ENCODE measurements at regions not wholly inside any gene's neighbourhood (a gene's known extent, or its start where the extent isn't known, plus 50 kb on each side); places are given as distances from the start of the nearest gene placed in this dataset.
A peak's percentile ranks its signal among the peaks of the same experiment; 100 is the strongest.
"Not testable (repeated sequence)": the region's sequence is repeated elsewhere in the genome, so short reads cannot be mapped to it uniquely, and the experiment has no call there.

- H3K4me1 Mint-ChIP-seq: no peaks in the 10 kb centered on the region
- H3K9me3 Mint-ChIP-seq: peaks cover 0 to 5% (median 0%) of the 10 kb centered on the region in 7 donors
- H3K27ac Mint-ChIP-seq: no peak overlapping the region
- no peak overlapping the region for H3K4me3 Mint-ChIP-seq
- ATAC-seq (ENCODE audit: low read depth in 2 of 2) (no peak), DNase-seq (no peak)
- H3K27me3 Mint-ChIP-seq: no peaks in the 10 kb centered on the region
- H3K36me3 Mint-ChIP-seq: no peaks in the 10 kb centered on the region
Measured at GRCh38 chr3:190996181-190996775, 133.8 kb upstream of the GMNC start.

DNA sequence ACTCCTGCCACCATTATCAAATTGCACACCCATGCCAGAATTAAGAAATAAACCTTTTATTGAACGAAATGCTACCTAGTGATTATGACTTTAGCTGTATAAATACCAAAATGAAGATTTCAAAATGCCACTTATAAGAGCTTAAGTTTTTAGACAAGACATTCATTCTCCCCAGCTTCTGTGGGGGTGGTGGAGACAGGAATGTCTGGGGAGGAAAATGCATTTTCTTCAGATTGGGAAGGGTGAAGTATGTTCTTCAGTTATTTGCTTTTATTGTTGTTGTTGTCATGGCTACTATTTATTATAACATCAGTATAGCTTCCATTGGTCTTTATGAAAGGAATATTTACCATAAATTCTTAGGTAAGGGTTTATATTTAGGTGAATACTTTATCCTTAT, 132.7 kb upstream of the GMNC start:
- Mint-ChIP-seq H3K9me3 (peaks cover 0 to 5% (median 0%) of the 10 kb centered on the region in 7 donors), H3K4me1 (no peaks in the 10 kb centered on the region), H3K27me3 (no peaks in the 10 kb centered on the region), H3K27ac (no peak overlapping the region), H3K36me3 (no peaks in the 10 kb centered on the region), H3K4me3 (no peak overlapping the region)
- no peak for DNase-seq
- no peak for ATAC-seq (ENCODE audit: low read depth in 2 of 2)

- H3K4me1 Mint-ChIP-seq: no peaks in the 10 kb centered on the region
- DNase-seq (no peak), ATAC-seq (ENCODE audit: low read depth in 2 of 2) (no peak)
- peaks cover 9 to 10% of the 10 kb centered on the region in 2 donors for H3K36me3 Mint-ChIP-seq
- no peak overlapping the region for H3K27ac Mint-ChIP-seq
- H3K4me3 Mint-ChIP-seq: no peak overlapping the region
- H3K27me3 Mint-ChIP-seq: no peaks in the 10 kb centered on the region
- peaks cover 4 to 23% (median 9%) of the 10 kb centered on the region in 7 donors for H3K9me3 Mint-ChIP-seq
Measured at GRCh38 chr3:190990898-190991297, 128.4 kb upstream of the GMNC start.

DNA sequence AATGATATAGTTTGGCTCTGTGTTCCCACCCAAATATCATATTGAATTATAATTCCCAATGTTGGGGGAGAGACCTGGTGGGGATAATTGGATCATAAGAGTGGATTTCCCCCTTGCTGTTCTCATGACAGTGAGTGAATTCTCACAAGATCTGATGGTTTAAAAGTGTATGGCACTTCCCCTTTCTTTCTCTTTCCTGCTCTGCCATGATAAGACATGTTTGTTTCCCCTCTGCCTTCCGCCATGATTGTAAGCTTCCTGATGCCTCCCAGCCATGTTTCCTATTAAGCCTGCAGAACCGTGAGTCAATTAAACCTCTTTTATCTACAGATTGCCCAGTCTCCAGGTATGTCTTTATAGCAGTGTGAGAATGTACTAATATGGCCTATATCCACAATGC, 126.7 kb upstream of the GMNC start:
- no peaks in the 10 kb centered on the region for H3K4me1 Mint-ChIP-seq
- no peak overlapping the region for H3K27ac Mint-ChIP-seq
- DNase-seq (no peak), ATAC-seq (ENCODE audit: low read depth in 2 of 2) (no peak)
- peaks cover 4 to 36% (median 9%) of the 10 kb centered on the region in 7 donors for H3K9me3 Mint-ChIP-seq
- H3K36me3 Mint-ChIP-seq: peaks cover 9 to 10% of the 10 kb centered on the region in 2 donors
- no peaks in the 10 kb centered on the region for H3K27me3 Mint-ChIP-seq
- no peak overlapping the region for H3K4me3 Mint-ChIP-seq

- Mint-ChIP-seq H3K9me3 (peaks cover 4 to 36% (median 9%) of the 10 kb centered on the region in 7 donors), H3K36me3 (peaks cover 9 to 10% of the 10 kb centered on the region in 2 donors), H3K4me3 (no peak overlapping the region), H3K27me3 (no peaks in the 10 kb centered on the region), H3K27ac (no peak overlapping the region), H3K4me1 (peaks cover 0 to 4% (median 0%) of the 10 kb centered on the region in 3 donors)
- no peak for ATAC-seq (ENCODE audit: low read depth in 2 of 2)
- DNase-seq: no peak
Measured at GRCh38 chr3:190988102-190988501, 125.6 kb upstream of the GMNC start.

DNA sequence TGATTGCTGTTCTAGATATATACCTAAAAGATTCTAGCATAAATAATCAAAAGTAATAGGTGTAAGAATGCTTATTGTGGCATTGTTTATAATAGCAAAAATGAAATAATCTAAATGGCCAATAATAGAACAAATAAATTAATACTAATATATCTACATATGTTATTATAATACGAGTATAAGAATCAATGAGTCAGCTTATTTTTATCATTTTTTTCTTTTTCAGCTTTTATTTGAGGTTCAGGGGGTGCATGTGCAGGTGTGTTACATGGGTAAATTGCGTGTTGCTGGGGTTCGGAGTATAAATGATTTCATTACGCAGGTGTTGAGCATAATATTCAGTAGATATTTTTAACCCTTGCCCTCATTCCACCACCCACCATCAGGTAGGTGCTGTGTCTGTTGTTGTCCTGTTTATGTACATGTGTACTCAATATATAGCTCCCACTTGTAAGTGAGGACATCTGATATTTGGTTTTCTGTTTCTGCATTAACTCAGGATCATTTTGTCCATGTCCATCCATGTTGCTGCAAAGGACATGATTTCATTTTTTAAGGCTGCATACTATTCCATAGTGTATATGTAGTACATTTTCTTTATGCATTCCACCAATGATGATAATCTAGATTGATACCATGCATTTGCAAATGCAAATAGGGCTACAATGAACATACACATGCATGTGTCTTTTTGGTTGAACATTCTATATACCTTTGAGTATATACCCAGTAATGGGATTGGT, 122.2 kb upstream of the GMNC start:
- H3K4me3 Mint-ChIP-seq: no peak overlapping the region
- H3K36me3 Mint-ChIP-seq: peaks cover 9 to 10% of the 10 kb centered on the region in 2 donors
- H3K27me3 Mint-ChIP-seq: no peaks in the 10 kb centered on the region
- peaks cover 4 to 36% (median 9%) of the 10 kb centered on the region in 7 donors for H3K9me3 Mint-ChIP-seq
- H3K4me1 Mint-ChIP-seq: peaks cover 0 to 4% (median 0%) of the 10 kb centered on the region in 3 donors
- DNase-seq: no peak
- no peak overlapping the region for H3K27ac Mint-ChIP-seq
- ATAC-seq (ENCODE audit: low read depth in 2 of 2): no peak

DNA sequence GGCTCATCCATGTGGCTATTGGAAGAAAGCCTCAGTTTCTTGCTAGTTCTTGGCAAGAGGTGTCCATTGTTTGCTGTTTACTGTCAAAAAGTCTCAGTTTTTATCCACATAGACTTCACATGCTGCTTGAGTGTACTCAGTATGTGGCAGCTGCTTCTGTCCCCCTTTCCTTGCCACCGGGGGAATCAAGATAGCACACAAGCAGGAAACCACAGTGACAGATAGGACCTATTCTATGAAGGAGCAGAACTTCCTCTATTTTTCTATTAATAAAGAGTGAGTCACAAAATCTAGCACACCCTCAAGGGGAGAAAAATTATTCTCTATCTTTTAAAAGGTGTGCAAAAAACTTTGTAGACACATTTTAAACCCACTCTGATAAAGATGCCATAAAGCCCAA, 121.4 kb upstream of the GMNC start:
- Mint-ChIP-seq H3K36me3 (peaks cover 9 to 10% of the 10 kb centered on the region in 2 donors), H3K4me3 (peak overlapping the region in 1 of 8 donors; percentile 6), H3K9me3 (peaks cover 4 to 30% (median 9%) of the 10 kb centered on the region in 7 donors), H3K4me1 (peaks cover 0 to 4% (median 0%) of the 10 kb centered on the region in 3 donors), H3K27me3 (no peaks in the 10 kb centered on the region), H3K27ac (no peak overlapping the region)
- DNase-seq: no peak
- ATAC-seq (ENCODE audit: low read depth in 2 of 2): peak; percentile 62 to 73

GRCh38 chr3:190973771-190974170, 111.3 kb upstream of the GMNC start:
- no peak for ATAC-seq (ENCODE audit: low read depth in 2 of 2)
- no peak for DNase-seq
- Mint-ChIP-seq H3K4me3 (no peak overlapping the region), H3K27ac (no peak overlapping the region), H3K4me1 (no peaks in the 10 kb centered on the region), H3K36me3 (no peaks in the 10 kb centered on the region), H3K9me3 (no peaks in the 10 kb centered on the region), H3K27me3 (no peaks in the 10 kb centered on the region)

DNA sequence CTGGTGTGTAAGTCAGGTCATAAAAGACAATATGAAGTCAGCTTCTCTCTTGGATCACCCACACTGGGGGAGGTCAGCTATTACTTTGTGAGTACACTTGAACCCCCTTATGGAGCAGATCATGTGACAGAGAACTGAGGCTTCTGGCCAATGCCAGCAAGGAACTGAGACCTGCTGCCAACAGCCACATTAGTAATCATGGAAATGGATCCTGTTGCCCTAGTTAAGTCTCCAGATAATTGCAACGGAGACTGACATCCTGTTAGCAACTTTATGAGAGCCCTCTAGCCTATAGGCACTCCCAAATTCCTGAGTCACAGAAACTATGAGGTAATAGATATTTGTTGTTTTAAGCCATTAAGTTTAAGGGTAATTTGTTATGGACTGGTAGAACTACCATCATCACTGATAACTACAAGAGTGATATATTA, 110.4 kb upstream of the GMNC start:
- no peaks in the 10 kb centered on the region for H3K9me3 Mint-ChIP-seq
- no peak overlapping the region for H3K4me3 Mint-ChIP-seq
- no peak overlapping the region for H3K27ac Mint-ChIP-seq
- DNase-seq (no peak), ATAC-seq (ENCODE audit: low read depth in 2 of 2) (no peak)
- no peaks in the 10 kb centered on the region for H3K36me3 Mint-ChIP-seq
- H3K4me1 Mint-ChIP-seq: no peaks in the 10 kb centered on the region
- H3K27me3 Mint-ChIP-seq: no peaks in the 10 kb centered on the region

GRCh38 chr3:190972196-190972595, 109.7 kb upstream of the GMNC start:
- DNase-seq (no peak), ATAC-seq (ENCODE audit: low read depth in 2 of 2) (no peak)
- no peak overlapping the region for H3K27ac Mint-ChIP-seq
- no peak overlapping the region for H3K4me3 Mint-ChIP-seq
- no peaks in the 10 kb centered on the region for H3K4me1 Mint-ChIP-seq
- no peaks in the 10 kb centered on the region for H3K9me3 Mint-ChIP-seq
- no peaks in the 10 kb centered on the region for H3K36me3 Mint-ChIP-seq
- H3K27me3 Mint-ChIP-seq: no peaks in the 10 kb centered on the region

DNA sequence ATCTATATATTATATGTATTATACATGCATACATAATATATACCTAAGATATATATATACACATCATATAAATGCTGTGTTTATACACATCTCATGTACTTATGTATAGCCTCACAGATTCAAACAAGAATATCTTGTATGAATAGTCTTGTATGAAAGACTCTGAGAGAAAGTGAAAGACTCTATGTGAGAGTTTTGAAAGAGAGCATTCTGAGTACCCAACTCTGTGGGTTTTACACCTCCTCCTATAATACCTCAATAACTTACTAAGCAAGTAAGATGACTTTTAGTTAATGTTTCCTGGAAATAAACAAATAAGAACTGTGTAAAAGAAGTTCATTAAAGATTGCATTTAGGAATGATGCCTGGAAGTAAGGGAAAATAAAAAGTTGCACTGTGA, 108.1 kb upstream of the GMNC start:
- ATAC-seq (ENCODE audit: low read depth in 2 of 2) (no peak), DNase-seq (no peak)
- Mint-ChIP-seq H3K36me3 (no peaks in the 10 kb centered on the region), H3K9me3 (no peaks in the 10 kb centered on the region), H3K27ac (no peak overlapping the region), H3K4me3 (no peak overlapping the region), H3K4me1 (no peaks in the 10 kb centered on the region), H3K27me3 (no peaks in the 10 kb centered on the region)

DNA sequence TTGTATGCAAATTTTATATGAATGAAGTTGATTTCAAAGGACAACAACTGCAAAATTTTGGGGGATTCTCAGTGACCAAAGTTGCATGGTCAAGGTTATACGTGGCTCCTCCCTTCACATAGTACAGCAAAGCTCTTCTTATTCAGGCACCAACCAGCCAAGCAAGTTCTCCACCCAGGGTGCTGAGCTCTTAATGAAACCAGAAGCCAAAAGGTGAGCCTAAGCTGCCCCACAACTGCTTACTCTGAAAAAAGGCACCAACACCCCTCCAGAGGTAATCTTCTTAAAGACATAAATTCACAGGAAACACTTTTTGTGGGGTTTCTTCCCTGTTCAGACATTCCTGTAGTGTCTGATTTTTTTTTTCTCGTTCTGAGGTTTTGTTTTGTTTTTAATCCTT, 106.1 kb upstream of the GMNC start:
- H3K27me3 Mint-ChIP-seq: peaks cover 0 to 4% (median 0%) of the 10 kb centered on the region in 3 donors
- DNase-seq (no peak), ATAC-seq (ENCODE audit: low read depth in 2 of 2) (no peak)
- H3K27ac Mint-ChIP-seq: no peak overlapping the region
- no peaks in the 10 kb centered on the region for H3K4me1 Mint-ChIP-seq
- no peaks in the 10 kb centered on the region for H3K9me3 Mint-ChIP-seq
- H3K4me3 Mint-ChIP-seq: no peak overlapping the region
- no peaks in the 10 kb centered on the region for H3K36me3 Mint-ChIP-seq

GRCh38 chr3:190964931-190965330, 102.4 kb upstream of the GMNC start:
- H3K9me3 Mint-ChIP-seq, DNase-seq: not testable (repeated sequence)

GRCh38 chr3:190959077-190959476, 96.6 kb upstream of the GMNC start:
- Mint-ChIP-seq H3K4me3 (no peak overlapping the region), H3K9me3 (peaks cover 0 to 10% (median 5%) of the 10 kb centered on the region in 7 donors), H3K27me3 (no peaks in the 10 kb centered on the region), H3K4me1 (no peaks in the 10 kb centered on the region), H3K27ac (no peak overlapping the region), H3K36me3 (no peaks in the 10 kb centered on the region)
- ATAC-seq (ENCODE audit: low read depth in 2 of 2): no peak
- no peak for DNase-seq

More at GRCh38 chr3:190964931-190965330, 102.4 kb upstream of the GMNC start:
- not testable (repeated sequence) for H3K27me3 Mint-ChIP-seq; H3K4me1 Mint-ChIP-seq; H3K36me3 Mint-ChIP-seq; ATAC-seq (ENCODE audit: low read depth in 2 of 2); H3K27ac Mint-ChIP-seq
- peak overlapping the region in 1 of 8 donors; percentile 6 for H3K4me3 Mint-ChIP-seq

Measured in naive B cell (primary cell).